OCI-LY1 (cell line): ENCODE measurements at regions not wholly inside any gene's neighbourhood (a gene's known extent, or its start where the extent isn't known, plus 50 kb on each side); places are given as distances from the start of the nearest gene placed in this dataset.

Experiments used
- H2AFZ ChIP-seq: fragments of 200-600 bp; sonication (generic), shearing (Covaris generic); 2 replicates; pipeline ENCODE4 v1.6.0; 2014; ENCODE audit warnings: antibody characterized with exemption, mild to moderate bottlenecking, low read length
- H3F3A ChIP-seq: fragments of 200-600 bp; sonication (generic), shearing (Covaris generic); 2 replicates; pipeline ENCODE4 v1.6.0; 2014; ENCODE audit warnings: mild to moderate bottlenecking, antibody characterized with exemption, low read length, moderate library complexity; ENCODE audit not compliant: insufficient read depth
- H3K27ac ChIP-seq: fragments of 200-600 bp; sonication (generic); 2 replicates; pipeline ENCODE4 v1.5.1; 2014; ENCODE audit warnings: low read length, mixed run types, mild to moderate bottlenecking, low read depth; ENCODE audit not compliant: poor library complexity, severe bottlenecking
- H3K27me3 ChIP-seq: fragments of 200-600 bp; sonication (generic); 2 replicates; pipeline ENCODE4 v1.6.0; 2014; ENCODE audit warnings: antibody characterized with exemption, mild to moderate bottlenecking, low read length, moderate library complexity; ENCODE audit not compliant: insufficient read depth
- H3K36me3 ChIP-seq: fragments of 200-600 bp; sonication (generic); 2 replicates; pipeline ENCODE4 v1.6.1; 2014; ENCODE audit warnings: mild to moderate bottlenecking, antibody characterized with exemption, low read length, moderate library complexity, mixed read lengths; ENCODE audit not compliant: insufficient read depth
- H3K4me1 ChIP-seq: fragments of 200-600 bp; sonication (generic); 2 replicates; pipeline ENCODE4 v1.5.1; 2014; ENCODE audit warnings: mild to moderate bottlenecking, low read length, moderate library complexity; ENCODE audit not compliant: insufficient read depth, severe bottlenecking
- H3K4me2 ChIP-seq: fragments of 200-600 bp; sonication (generic), shearing (Covaris generic); 2 replicates; pipeline ENCODE4 v1.6.1; 2014; ENCODE audit warnings: low read length
- H3K4me3 ChIP-seq: fragments of 200-600 bp; sonication (generic); 2 replicates; pipeline ENCODE4 v1.5.1; 2014; ENCODE audit warnings: low read length, low read depth, mild to moderate bottlenecking, mixed read lengths; ENCODE audit not compliant: poor library complexity, severe bottlenecking
- H3K79me2 ChIP-seq: fragments of 200-600 bp; shearing (Covaris generic); 2 replicates; pipeline ENCODE4 v1.6.1; 2016; ENCODE audit warnings: mixed run types, low read length, mixed read lengths; ENCODE audit not compliant: insufficient read depth
- H3K9ac ChIP-seq: fragments of 200-600 bp; sonication (generic), shearing (Covaris generic); 2 replicates; pipeline ENCODE4 v1.6.1; 2014; ENCODE audit warnings: mild to moderate bottlenecking, low read length, mixed read lengths
- H3K9me2 ChIP-seq: fragments of 200-600 bp; sonication (generic), shearing (Covaris generic); 2 replicates; pipeline ENCODE4 v1.6.1; 2014; ENCODE audit warnings: low read depth, mild to moderate bottlenecking, low read length, mixed read lengths
- H3K9me3 ChIP-seq: fragments of 200-600 bp; shearing (Covaris generic); 2 replicates; pipeline ENCODE4 v1.6.1; 2014; ENCODE audit warnings: low read length, mixed read lengths
- H4K20me1 ChIP-seq: fragments of 200-600 bp; sonication (generic), shearing (Covaris generic); 2 replicates; pipeline ENCODE4 v1.6.0; 2016; ENCODE audit warnings: mild to moderate bottlenecking, low read length; ENCODE audit not compliant: insufficient read depth
- EZH2 ChIP-seq: fragments of 200-600 bp; sonication (generic), shearing (Covaris generic); IDR thresholded peaks from 2 replicates; pipeline ENCODE4 v1.8.0; 2017; ENCODE audit warnings: borderline replicate concordance, mixed run types, mild to moderate bottlenecking, antibody characterized with exemption, low read length, moderate library complexity, mixed read lengths
- TF ChIP-seq, protein P1 (sequence below): fragments of 200-600 bp; sonication (generic), shearing (Covaris generic); IDR thresholded peaks from 2 replicates; pipeline ENCODE4 v1.5.1; 2017; ENCODE audit warnings: mild to moderate bottlenecking, antibody characterized with exemption, low read length, moderate library complexity, mixed read lengths

GRCh38 chr9:115594557-115594956 lies 476.6 kb upstream of the TNC start:
- Histone ChIP-seq H3K4me3 (no peak overlapping the region), H3F3A (no peaks in the 10 kb centered on the region), H2AFZ (no peak overlapping the region), H3K9ac (no peak overlapping the region), H3K27ac (no peak overlapping the region), H3K4me1 (no peaks in the 10 kb centered on the region), H3K4me2 (no peak overlapping the region), H3K27me3 (no peaks in the 10 kb centered on the region), H3K36me3 (no peaks in the 10 kb centered on the region), H3K9me3 (no peaks in the 10 kb centered on the region), H3K79me2 (no peaks in the 10 kb centered on the region), H4K20me1 (no peaks in the 10 kb centered on the region), H3K9me2 (no peaks in the 10 kb centered on the region)
- TF ChIP-seq, protein P1, sequence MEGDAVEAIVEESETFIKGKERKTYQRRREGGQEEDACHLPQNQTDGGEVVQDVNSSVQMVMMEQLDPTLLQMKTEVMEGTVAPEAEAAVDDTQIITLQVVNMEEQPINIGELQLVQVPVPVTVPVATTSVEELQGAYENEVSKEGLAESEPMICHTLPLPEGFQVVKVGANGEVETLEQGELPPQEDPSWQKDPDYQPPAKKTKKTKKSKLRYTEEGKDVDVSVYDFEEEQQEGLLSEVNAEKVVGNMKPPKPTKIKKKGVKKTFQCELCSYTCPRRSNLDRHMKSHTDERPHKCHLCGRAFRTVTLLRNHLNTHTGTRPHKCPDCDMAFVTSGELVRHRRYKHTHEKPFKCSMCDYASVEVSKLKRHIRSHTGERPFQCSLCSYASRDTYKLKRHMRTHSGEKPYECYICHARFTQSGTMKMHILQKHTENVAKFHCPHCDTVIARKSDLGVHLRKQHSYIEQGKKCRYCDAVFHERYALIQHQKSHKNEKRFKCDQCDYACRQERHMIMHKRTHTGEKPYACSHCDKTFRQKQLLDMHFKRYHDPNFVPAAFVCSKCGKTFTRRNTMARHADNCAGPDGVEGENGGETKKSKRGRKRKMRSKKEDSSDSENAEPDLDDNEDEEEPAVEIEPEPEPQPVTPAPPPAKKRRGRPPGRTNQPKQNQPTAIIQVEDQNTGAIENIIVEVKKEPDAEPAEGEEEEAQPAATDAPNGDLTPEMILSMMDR, result no peak
- no peak for TF ChIP-seq EZH2

- H3K27me3 ChIP-seq, result no peaks in the 10 kb centered on the region
- H3K36me3 ChIP-seq, result no peaks in the 10 kb centered on the region
- H4K20me1 ChIP-seq, result no peaks in the 10 kb centered on the region
- TF ChIP-seq EZH2, result no peak
- TF ChIP-seq, protein P1, result no peak
- no peaks in the 10 kb centered on the region for H3F3A ChIP-seq
- no peaks in the 10 kb centered on the region for H3K79me2 ChIP-seq
- no peak overlapping the region for H3K27ac ChIP-seq
- no peak overlapping the region for H3K9ac ChIP-seq
- no peak overlapping the region for H2AFZ ChIP-seq
- no peaks in the 10 kb centered on the region for H3K9me3 ChIP-seq
- H3K4me3 ChIP-seq, result no peak overlapping the region
- H3K4me1 ChIP-seq, result no peaks in the 10 kb centered on the region
- no peak overlapping the region for H3K4me2 ChIP-seq
- H3K9me2 ChIP-seq, result no peaks in the 10 kb centered on the region
Measured at GRCh38 chr9:115596021-115596745, 478.2 kb upstream of the TNC start.

- H3F3A ChIP-seq, result no peaks in the 10 kb centered on the region
- TF ChIP-seq, protein P1, result no peak
- no peak for TF ChIP-seq EZH2
- no peaks in the 10 kb centered on the region for H3K36me3 ChIP-seq
- no peaks in the 10 kb centered on the region for H3K9me2 ChIP-seq
- H3K4me1 ChIP-seq, result no peaks in the 10 kb centered on the region
- H3K4me2 ChIP-seq, result no peak overlapping the region
- H3K79me2 ChIP-seq, result no peaks in the 10 kb centered on the region
- H3K9me3 ChIP-seq, result no peaks in the 10 kb centered on the region
- no peak overlapping the region for H3K27ac ChIP-seq
- H3K4me3 ChIP-seq, result no peak overlapping the region
- H3K9ac ChIP-seq, result no peak overlapping the region
- no peaks in the 10 kb centered on the region for H3K27me3 ChIP-seq
- H4K20me1 ChIP-seq, result no peaks in the 10 kb centered on the region
- no peak overlapping the region for H2AFZ ChIP-seq
Measured at GRCh38 chr9:115596746-115597080, 478.8 kb upstream of the TNC start.
